OCI-LY1 (cell line): ENCODE measurements at regions not wholly inside any gene's neighbourhood (a gene's known extent, or its start where the extent isn't known, plus 50 kb on each side); places are given as distances from the start of the nearest gene placed in this dataset.

Experiments used
- H2AFZ ChIP-seq: fragments of 200-600 bp; sonication (generic), shearing (Covaris generic); 2 replicates; pipeline ENCODE4 v1.6.0; 2014; ENCODE audit warnings: antibody characterized with exemption, mild to moderate bottlenecking, low read length
- H3F3A ChIP-seq: fragments of 200-600 bp; sonication (generic), shearing (Covaris generic); 2 replicates; pipeline ENCODE4 v1.6.0; 2014; ENCODE audit warnings: mild to moderate bottlenecking, antibody characterized with exemption, low read length, moderate library complexity; ENCODE audit not compliant: insufficient read depth
- H3K27ac ChIP-seq: fragments of 200-600 bp; sonication (generic); 2 replicates; pipeline ENCODE4 v1.5.1; 2014; ENCODE audit warnings: low read length, mixed run types, mild to moderate bottlenecking, low read depth; ENCODE audit not compliant: poor library complexity, severe bottlenecking
- H3K27me3 ChIP-seq: fragments of 200-600 bp; sonication (generic); 2 replicates; pipeline ENCODE4 v1.6.0; 2014; ENCODE audit warnings: antibody characterized with exemption, mild to moderate bottlenecking, low read length, moderate library complexity; ENCODE audit not compliant: insufficient read depth
- H3K36me3 ChIP-seq: fragments of 200-600 bp; sonication (generic); 2 replicates; pipeline ENCODE4 v1.6.1; 2014; ENCODE audit warnings: mild to moderate bottlenecking, antibody characterized with exemption, low read length, moderate library complexity, mixed read lengths; ENCODE audit not compliant: insufficient read depth
- H3K4me1 ChIP-seq: fragments of 200-600 bp; sonication (generic); 2 replicates; pipeline ENCODE4 v1.5.1; 2014; ENCODE audit warnings: mild to moderate bottlenecking, low read length, moderate library complexity; ENCODE audit not compliant: insufficient read depth, severe bottlenecking
- H3K4me2 ChIP-seq: fragments of 200-600 bp; sonication (generic), shearing (Covaris generic); 2 replicates; pipeline ENCODE4 v1.6.1; 2014; ENCODE audit warnings: low read length
- H3K4me3 ChIP-seq: fragments of 200-600 bp; sonication (generic); 2 replicates; pipeline ENCODE4 v1.5.1; 2014; ENCODE audit warnings: low read length, low read depth, mild to moderate bottlenecking, mixed read lengths; ENCODE audit not compliant: poor library complexity, severe bottlenecking
- H3K79me2 ChIP-seq: fragments of 200-600 bp; shearing (Covaris generic); 2 replicates; pipeline ENCODE4 v1.6.1; 2016; ENCODE audit warnings: mixed run types, low read length, mixed read lengths; ENCODE audit not compliant: insufficient read depth
- H3K9ac ChIP-seq: fragments of 200-600 bp; sonication (generic), shearing (Covaris generic); 2 replicates; pipeline ENCODE4 v1.6.1; 2014; ENCODE audit warnings: mild to moderate bottlenecking, low read length, mixed read lengths
- H3K9me2 ChIP-seq: fragments of 200-600 bp; sonication (generic), shearing (Covaris generic); 2 replicates; pipeline ENCODE4 v1.6.1; 2014; ENCODE audit warnings: low read depth, mild to moderate bottlenecking, low read length, mixed read lengths
- H3K9me3 ChIP-seq: fragments of 200-600 bp; shearing (Covaris generic); 2 replicates; pipeline ENCODE4 v1.6.1; 2014; ENCODE audit warnings: low read length, mixed read lengths
- H4K20me1 ChIP-seq: fragments of 200-600 bp; sonication (generic), shearing (Covaris generic); 2 replicates; pipeline ENCODE4 v1.6.0; 2016; ENCODE audit warnings: mild to moderate bottlenecking, low read length; ENCODE audit not compliant: insufficient read depth
- CTCF ChIP-seq: fragments of 200-600 bp; sonication (generic), shearing (Covaris generic); IDR thresholded peaks from 2 replicates; pipeline ENCODE4 v1.5.1; 2017; ENCODE audit warnings: mild to moderate bottlenecking, antibody characterized with exemption, low read length, moderate library complexity, mixed read lengths
- EZH2 ChIP-seq: fragments of 200-600 bp; sonication (generic), shearing (Covaris generic); IDR thresholded peaks from 2 replicates; pipeline ENCODE4 v1.8.0; 2017; ENCODE audit warnings: borderline replicate concordance, mixed run types, mild to moderate bottlenecking, antibody characterized with exemption, low read length, moderate library complexity, mixed read lengths

- Histone ChIP-seq H3K4me1 (no peaks in the 10 kb centered on the region), H3K79me2 (no peaks in the 10 kb centered on the region), H3K36me3 (no peaks in the 10 kb centered on the region), H3F3A (no peaks in the 10 kb centered on the region), H4K20me1 (no peaks in the 10 kb centered on the region), H3K9me3 (no peaks in the 10 kb centered on the region), H3K4me2 (no peak overlapping the region), H2AFZ (no peak overlapping the region), H3K4me3 (no peak overlapping the region), H3K27me3 (no peaks in the 10 kb centered on the region; the same call in 1 of the 2 replicates), H3K9ac (no peak overlapping the region), H3K9me2 (no peaks in the 10 kb centered on the region), H3K27ac (no peak overlapping the region)
- TF ChIP-seq EZH2 = no peak
- no peak for TF ChIP-seq CTCF
Observed at GRCh38 chr2:33730193-33730592, 131.1 kb upstream of the FAM98A start.

DNA sequence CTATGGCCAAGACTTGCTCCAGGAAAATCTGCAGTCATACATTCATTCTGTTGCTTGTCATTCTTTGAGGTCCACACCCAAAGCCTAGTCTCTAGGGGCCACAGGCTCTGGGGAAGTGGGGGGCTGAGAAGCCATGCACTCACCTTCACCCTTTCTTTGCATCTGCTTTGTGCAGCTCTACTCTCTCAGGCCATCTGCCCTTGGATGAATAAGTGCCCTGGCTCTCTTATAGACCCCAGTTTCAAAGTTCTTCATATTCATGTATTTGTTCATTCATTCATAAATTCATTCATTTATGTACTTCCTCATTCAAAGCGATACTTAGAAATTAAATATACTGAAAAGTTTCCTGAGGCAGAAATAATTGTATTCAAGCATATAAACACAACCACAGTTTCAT lies 130.3 kb upstream of the FAM98A start:
- no peak for TF ChIP-seq CTCF
- TF ChIP-seq EZH2 = no peak
- H3K36me3 ChIP-seq = no peaks in the 10 kb centered on the region

GRCh38 chr2:33728106-33728505 lies 129.0 kb upstream of the FAM98A start:
- no peaks in the 10 kb centered on the region for H3K36me3 ChIP-seq
- no peaks in the 10 kb centered on the region for H3K79me2 ChIP-seq
- H3K4me2 ChIP-seq = no peak overlapping the region
- H3K9me3 ChIP-seq = no peaks in the 10 kb centered on the region
- H3K4me3 ChIP-seq = no peak overlapping the region
- TF ChIP-seq EZH2 (no peak), CTCF (no peak)
- no peaks in the 10 kb centered on the region for H3K4me1 ChIP-seq
- H2AFZ ChIP-seq = no peak overlapping the region
- H4K20me1 ChIP-seq = no peaks in the 10 kb centered on the region
- H3F3A ChIP-seq = no peaks in the 10 kb centered on the region
- no peaks in the 10 kb centered on the region for H3K9me2 ChIP-seq
- H3K27me3 ChIP-seq = no peaks in the 10 kb centered on the region; the same call in 1 of the 2 replicates
- no peak overlapping the region for H3K27ac ChIP-seq
- H3K9ac ChIP-seq = no peak overlapping the region

More for the DNA sequence above, 130.3 kb upstream of the FAM98A start:
- Histone ChIP-seq H2AFZ (no peak overlapping the region), H3K27me3 (no peaks in the 10 kb centered on the region; the same call in 1 of the 2 replicates), H3K4me2 (no peak overlapping the region), H3K9me2 (no peaks in the 10 kb centered on the region), H3K79me2 (no peaks in the 10 kb centered on the region), H3K27ac (no peak overlapping the region), H3K9me3 (no peaks in the 10 kb centered on the region), H3K4me3 (no peak overlapping the region), H3K9ac (no peak overlapping the region), H4K20me1 (no peaks in the 10 kb centered on the region), H3F3A (no peaks in the 10 kb centered on the region), H3K4me1 (no peaks in the 10 kb centered on the region)
